NAMALWA (cell line): ENCODE measurements at regions not wholly inside any gene's neighbourhood (a gene's known extent, or its start where the extent isn't known, plus 50 kb on each side); places are given as distances from the start of the nearest gene placed in this dataset.

ENCODE experiments used
- DNase-seq: peaks from one replicate; pipeline ENCODE4 v3.0.0-alpha.2; 2015; ENCODE audit warnings: low spot score

DNA sequence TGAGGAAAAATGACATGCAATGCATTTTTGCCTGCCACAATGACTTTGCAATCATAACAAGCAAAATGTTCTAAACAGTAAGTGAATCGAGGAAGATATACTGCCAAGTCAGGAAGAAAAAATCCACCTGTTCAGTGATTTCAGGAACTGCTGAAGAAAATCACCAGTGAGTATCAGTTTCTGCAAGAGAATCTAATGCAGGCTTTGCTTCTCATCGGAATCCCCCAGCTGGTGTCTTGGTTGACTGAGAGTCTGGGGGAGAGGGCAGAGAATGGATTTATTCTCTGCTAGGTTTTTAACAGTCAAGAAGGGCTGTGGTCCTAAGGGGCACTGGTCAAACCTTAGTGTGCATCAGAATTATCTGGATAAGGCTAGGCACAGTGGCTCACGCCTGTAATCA is 363.4 kb downstream of the CDH26 start:
- no peak for DNase-seq

DNA sequence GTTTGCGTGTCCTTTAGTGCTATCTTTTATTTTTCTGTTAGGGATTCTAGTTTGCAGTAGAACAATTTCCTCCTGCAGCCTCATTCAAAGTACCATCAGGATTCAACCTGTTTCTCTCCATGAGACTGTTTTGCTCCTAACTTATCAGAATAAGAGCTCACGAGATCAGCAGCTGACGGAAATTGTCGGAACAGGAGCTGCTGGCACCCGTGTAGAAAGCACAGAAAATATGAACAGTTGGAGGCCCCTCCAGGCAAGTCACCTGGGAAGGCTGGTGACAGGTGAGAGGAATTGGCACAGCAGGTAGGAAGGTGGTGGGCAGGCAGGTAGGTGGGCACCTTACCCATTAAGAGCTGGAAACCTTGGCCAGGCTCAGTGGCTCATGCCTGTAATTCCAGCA is 368.6 kb downstream of the CDH26 start:
- no peak for DNase-seq

- no peak for DNase-seq
Measured at GRCh38 chr20:60327971-60328660, 369.9 kb downstream of the CDH26 start.

DNA sequence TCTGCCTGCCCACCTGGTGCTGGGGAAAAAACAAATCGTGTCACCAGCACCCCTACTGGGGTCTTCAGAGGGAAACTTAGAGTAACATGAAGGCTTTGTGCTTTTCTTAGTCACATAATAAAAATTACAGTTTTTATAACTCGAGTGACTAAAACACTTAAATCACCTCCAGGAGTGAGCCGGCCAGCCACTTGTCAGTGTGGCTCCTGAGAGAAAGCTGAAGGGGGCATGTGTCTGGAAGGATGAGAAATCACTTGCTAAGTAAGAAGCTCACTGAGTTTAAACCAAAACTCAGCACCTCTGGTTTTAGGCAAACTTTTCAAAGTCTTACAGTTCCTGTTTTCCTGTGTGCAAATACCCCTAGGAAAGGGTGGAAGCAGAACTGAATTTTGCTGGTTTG is 372.2 kb downstream of the CDH26 start:
- DNase-seq = no peak

- no peak for DNase-seq
Measured at GRCh38 chr20:60331688-60332300, 373.6 kb downstream of the CDH26 start.

DNA sequence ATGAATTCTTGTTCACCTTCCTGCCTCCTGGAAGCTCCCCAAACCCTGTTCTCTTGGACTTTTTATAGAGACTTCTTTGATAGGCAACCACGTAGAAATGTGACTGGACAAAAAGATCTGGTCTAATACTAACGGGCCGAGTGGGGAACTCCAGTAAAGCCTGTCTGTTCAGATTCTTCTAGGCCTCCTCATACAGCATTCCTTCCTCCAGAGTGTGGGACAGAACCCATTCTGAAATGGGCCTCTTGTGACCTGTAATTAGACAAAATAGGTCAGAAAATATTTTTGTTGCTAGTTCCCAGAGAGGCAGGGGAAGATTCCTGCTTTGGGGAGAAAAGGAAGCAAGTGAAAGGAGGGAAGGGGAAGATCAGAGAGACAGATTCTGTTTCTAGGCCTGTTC is 374.3 kb downstream of the CDH26 start:
- DNase-seq = no peak

DNA sequence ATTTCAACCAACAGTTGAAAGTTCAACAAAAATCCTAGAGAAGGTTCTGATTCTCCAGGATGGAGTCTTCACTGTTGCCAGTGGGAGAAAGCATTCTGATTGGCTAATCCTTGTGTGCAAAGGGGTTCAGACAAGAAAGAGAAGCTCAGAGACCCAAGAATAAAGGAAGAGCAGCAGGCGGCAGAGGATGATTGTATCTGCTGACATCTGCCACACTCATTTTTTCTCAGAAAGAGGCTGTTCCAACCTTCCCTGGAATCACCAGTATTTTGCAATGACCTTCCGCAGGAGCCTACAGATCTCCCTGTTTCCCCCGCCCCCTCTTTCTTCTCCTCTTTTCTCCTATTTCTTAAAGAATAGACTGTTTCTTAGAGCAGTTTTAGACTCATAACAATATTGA is 376.7 kb downstream of the CDH26 start:
- no peak for DNase-seq

DNA sequence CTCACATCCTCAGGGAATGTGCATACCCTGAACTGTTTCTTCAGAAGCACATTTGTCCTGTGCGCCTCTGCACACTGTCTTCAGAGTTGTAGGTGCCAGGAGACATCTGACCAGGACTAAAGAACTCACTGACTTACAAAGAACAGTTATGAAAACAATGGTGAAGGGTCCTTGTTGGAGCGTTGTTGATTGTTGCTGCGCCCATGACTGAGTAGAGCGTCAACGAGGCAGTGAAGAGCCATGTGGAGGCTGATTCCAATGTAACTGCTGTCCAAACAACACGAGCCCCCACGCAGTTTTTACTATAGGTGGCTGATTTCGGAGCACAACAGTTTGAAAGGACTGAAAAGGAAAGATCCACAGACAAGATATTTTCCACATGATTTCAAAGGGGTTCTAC is 380.3 kb downstream of the CDH26 start:
- DNase-seq = no peak

GRCh38 chr20:60339738-60340137 is 381.5 kb downstream of the CDH26 start:
- no peak for DNase-seq

- DNase-seq = no peak
Measured at GRCh38 chr20:60340232-60340631, 382.0 kb downstream of the CDH26 start.

DNA sequence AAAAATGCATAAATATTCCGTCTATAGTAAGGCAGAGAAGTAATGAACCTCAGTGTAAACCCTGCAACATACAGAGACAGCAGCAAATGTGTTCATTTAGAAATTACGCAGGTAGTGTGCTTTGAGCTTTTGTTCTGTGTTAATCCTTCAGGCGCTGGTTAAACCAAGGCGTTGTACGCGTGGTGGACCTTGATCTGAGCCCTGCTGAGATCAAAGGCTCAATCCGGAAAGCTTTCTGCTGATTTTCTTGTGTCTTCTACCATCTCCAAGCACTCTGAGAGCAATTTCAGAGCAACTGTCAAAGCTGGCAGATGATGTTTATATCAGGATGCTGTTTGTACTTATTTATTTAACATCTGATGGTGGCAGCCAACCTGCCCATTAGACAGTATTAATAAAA is 382.8 kb downstream of the CDH26 start:
- no peak for DNase-seq

- no peak for DNase-seq
Measured at GRCh38 chr20:60345106-60345505, 386.9 kb downstream of the CDH26 start.

- DNase-seq = no peak
Measured at GRCh38 chr20:60349418-60349817, 391.2 kb downstream of the CDH26 start.

DNA sequence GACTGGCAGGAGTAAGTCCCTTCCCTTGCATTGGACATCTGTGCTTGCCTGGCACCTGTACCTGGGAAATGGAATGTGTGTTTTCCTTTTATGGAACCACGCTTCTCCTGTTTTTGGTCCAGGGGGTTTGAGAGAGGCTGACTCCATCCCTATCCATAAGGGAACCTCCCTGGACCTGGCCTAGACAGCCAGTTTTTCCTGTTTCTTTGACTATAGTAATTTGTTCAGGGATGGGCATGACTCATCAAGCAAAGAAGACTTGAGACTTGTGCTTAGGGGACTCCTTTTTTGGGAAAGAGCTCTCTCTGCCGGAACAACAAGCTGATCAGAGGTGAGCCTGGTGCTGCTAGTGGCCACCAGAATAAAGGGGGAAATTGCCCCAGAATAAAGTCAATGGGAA is 393.8 kb downstream of the CDH26 start:
- no peak for DNase-seq

DNA sequence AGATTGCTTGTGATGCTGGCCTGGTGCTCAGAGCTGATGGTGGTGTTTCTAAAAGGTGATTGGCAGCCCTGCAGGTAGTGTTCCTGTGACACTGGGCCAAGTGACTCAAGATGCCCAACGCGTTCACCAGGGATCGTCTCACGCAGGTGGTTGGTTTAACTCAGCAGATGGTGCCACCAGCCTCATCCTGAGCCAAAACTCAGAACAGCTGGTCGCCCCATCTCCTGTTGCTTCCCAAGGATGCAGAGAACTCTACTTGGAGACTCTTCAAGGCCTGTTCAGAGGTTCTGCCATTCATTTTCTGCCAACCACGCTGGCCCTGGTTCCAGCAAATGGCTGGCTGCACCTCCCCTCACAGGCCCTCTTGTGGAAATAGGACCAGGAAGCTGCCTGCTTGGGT is 394.4 kb downstream of the CDH26 start:
- no peak for DNase-seq

DNA sequence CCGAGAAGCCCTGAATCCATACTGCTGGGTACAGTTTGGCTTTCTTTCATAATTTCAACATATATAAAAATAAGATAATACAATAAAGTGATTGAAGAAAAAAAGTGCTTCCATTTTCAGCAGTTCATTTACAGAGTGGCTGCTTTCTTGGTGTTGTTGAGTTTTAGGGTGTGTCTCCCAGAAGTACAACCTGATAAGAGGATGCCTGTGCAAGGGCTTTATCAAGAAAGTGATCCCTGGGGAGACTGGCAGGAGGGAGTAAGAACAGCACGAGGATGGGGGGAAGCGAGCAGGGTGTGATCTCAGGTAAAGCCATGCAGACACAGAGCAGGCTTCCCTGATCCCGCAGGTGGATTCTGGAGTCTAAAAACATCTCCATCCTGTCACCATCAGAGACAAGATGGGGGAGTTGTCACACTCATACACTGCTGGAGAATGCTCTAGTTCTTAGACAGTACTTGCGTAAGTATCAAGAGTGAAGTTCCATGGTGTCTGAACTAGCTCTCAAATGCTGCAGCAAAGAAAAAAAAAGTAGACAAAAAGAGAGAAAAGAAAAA is 395.9 kb downstream of the CDH26 start:
- DNase-seq = no peak

GRCh38 chr20:60358101-60358500 is 399.9 kb downstream of the CDH26 start:
- no peak for DNase-seq

DNA sequence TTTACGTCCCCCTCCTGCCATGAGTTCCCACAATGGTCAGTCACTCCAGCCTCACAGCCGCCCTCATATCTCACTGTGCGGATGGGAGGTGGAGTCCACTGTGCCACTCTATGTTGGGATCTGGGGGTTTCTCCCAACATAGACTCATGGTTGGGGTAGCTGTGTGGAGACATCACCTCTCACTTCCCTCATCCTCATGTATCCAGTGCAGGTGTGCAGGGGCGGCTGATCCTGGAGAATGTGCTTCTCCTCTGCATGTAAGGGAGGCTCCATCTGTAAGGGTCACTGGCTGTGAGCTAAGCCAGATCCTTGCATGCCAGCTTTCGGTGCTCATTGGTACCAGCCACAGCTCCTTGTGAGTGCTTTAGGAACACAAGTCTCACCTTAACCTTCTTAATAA is 400.8 kb downstream of the CDH26 start:
- DNase-seq = no peak

- DNase-seq = no peak
Measured at GRCh38 chr20:60361761-60362395, 403.7 kb downstream of the CDH26 start.

- DNase-seq = no peak
Measured at GRCh38 chr20:60362531-60362930, 404.3 kb downstream of the CDH26 start.

- DNase-seq = no peak
Measured at GRCh38 chr20:60363698-60364097, 405.5 kb downstream of the CDH26 start.

DNA sequence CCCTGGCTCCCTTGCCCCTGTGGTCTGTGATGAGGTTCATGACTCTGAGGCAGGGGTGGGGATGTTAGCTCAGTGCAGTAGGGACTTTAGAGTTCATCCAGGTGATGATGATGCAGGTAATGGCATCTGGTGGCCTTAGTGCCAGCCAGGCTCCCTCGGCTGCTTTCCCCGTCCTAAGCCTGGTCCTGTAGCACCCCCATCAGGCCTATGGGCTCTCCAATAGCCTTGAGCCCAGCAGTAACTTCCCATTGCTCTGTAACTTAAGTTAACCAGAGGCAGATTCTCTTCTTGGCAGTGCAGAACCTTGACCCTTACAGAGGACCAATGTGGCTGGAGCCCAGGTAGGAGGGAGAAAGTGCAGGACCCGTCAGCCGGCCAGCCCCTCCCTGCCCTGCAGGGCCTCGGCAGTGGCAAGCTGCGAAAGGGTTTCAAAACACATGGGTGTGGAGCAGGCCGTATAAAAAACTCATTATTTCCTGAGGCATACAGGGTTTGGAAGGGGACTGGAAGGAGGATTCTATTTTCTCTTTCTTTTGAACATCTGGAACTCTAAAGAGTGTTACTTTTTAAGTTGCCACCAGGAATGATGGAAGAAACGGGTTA is 406.9 kb downstream of the CDH26 start:
- peak; percentile 1 for DNase-seq

GRCh38 chr20:60365882-60366281 is 407.7 kb downstream of the CDH26 start:
- no peak for DNase-seq
